Neural crest cell (in vitro differentiated cells): ENCODE measurements at regions not wholly inside any gene's neighbourhood (a gene's known extent, or its start where the extent isn't known, plus 50 kb on each side); places are given as distances from the start of the nearest gene placed in this dataset.
"Not testable (repeated sequence)": the region's sequence is repeated elsewhere in the genome, so short reads cannot be mapped to it uniquely, and the experiment has no call there.

ENCODE experiments used
- DNase-seq: peaks from one replicate; pipeline ENCODE4 v3.0.0; 2021; ENCODE audit warnings: low read depth, mixed read lengths, low spot score
- H3K27ac Mint-ChIP-seq: one replicate; pipeline ENCODE4 v1.8.0; 2021; ENCODE audit warnings: mild to moderate bottlenecking, mixed read lengths; ENCODE audit not compliant: unreplicated experiment
- H3K27me3 Mint-ChIP-seq: 2 replicates; pipeline ENCODE4 v1.8.0; 2021; ENCODE audit warnings: low read depth, mild to moderate bottlenecking, mixed read lengths
- H3K36me3 Mint-ChIP-seq: 2 replicates; pipeline ENCODE4 v1.8.0; 2021; ENCODE audit warnings: low read depth, mild to moderate bottlenecking, mixed read lengths
- H3K4me1 Mint-ChIP-seq: 2 replicates; pipeline ENCODE4 v1.8.0; 2021; ENCODE audit warnings: mixed read lengths
- H3K4me3 Mint-ChIP-seq: one replicate; pipeline ENCODE4 v1.8.0; 2021; ENCODE audit warnings: mild to moderate bottlenecking, mixed read lengths
- H3K9me3 Mint-ChIP-seq: 2 replicates; pipeline ENCODE4 v1.8.0; 2021; ENCODE audit warnings: mixed read lengths
- CTCF ChIP-seq: fragments of 200-600 bp; sonication (generic); conservative IDR thresholded peaks from 2 replicates; pipeline ENCODE4 v1.5.0; 2021; ENCODE audit warnings: antibody characterized with exemption, mild to moderate bottlenecking

DNA sequence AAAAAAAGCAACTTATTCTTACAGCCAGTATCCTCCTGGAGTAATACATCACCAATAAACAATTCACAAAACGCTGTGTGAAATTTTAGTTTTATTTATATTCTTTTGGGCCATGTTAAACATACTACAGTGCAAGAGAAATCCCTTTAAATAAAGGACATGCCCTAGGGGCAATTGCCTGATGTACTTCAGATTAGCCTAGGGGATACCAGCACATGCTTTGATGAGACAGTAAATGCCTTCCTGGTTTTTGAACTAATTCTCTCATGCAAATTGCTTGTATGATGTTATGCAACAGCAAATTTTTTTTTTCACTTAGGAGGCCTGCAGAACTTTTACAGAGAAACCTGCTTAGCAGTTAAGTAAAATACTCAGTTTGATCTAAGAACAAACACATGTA lies 711.9 kb upstream of the FRG1 start:
- DNase-seq = no peak
- H3K4me3 Mint-ChIP-seq = no peak overlapping the region
- peaks cover 2% of the 10 kb centered on the region for H3K9me3 Mint-ChIP-seq
- no peak overlapping the region for H3K27ac Mint-ChIP-seq
- no peaks in the 10 kb centered on the region for H3K27me3 Mint-ChIP-seq
- H3K36me3 Mint-ChIP-seq = no peaks in the 10 kb centered on the region
- peaks cover 5% of the 10 kb centered on the region for H3K4me1 Mint-ChIP-seq
- TF ChIP-seq CTCF = no peak

GRCh38 chr4:189232274-189232673 lies 708.4 kb upstream of the FRG1 start:
- peaks cover 5% of the 10 kb centered on the region for H3K9me3 Mint-ChIP-seq
- H3K27ac Mint-ChIP-seq = no peak overlapping the region
- H3K36me3 Mint-ChIP-seq = no peaks in the 10 kb centered on the region
- no peak overlapping the region for H3K4me3 Mint-ChIP-seq
- DNase-seq = no peak
- no peak for TF ChIP-seq CTCF
- no peaks in the 10 kb centered on the region for H3K27me3 Mint-ChIP-seq
- peaks cover 5% of the 10 kb centered on the region for H3K4me1 Mint-ChIP-seq

GRCh38 chr4:189233754-189234153 lies 706.9 kb upstream of the FRG1 start:
- H3K4me1 Mint-ChIP-seq, H3K9me3 Mint-ChIP-seq, H3K27ac Mint-ChIP-seq, H3K4me3 Mint-ChIP-seq, H3K36me3 Mint-ChIP-seq, H3K27me3 Mint-ChIP-seq: not testable (repeated sequence)
- DNase-seq = peak; percentile 13

DNA sequence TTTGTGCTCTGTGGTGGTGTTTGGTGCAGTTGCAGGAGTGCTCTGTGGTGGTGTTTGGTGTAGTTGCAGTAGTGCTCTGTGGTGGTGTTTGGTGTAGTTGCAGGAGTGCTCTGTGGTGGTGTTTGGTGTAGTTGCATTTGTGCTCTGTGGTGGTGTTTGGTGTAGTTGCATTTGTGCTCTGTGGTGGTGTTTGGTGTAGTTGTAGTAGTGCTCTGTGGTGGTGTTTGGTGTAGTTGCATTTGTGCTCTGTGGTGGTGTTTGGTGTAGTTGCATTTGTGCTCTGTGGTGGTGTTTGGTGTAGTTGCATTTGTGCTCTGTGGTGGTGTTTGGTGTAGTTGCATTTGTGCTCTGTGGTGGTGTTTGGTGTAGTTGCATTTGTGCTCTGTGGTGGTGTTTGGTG lies 705.7 kb upstream of the FRG1 start:
- not testable (repeated sequence) for H3K4me1 Mint-ChIP-seq, H3K36me3 Mint-ChIP-seq
- peaks cover 12% of the 10 kb centered on the region for H3K9me3 Mint-ChIP-seq

DNA sequence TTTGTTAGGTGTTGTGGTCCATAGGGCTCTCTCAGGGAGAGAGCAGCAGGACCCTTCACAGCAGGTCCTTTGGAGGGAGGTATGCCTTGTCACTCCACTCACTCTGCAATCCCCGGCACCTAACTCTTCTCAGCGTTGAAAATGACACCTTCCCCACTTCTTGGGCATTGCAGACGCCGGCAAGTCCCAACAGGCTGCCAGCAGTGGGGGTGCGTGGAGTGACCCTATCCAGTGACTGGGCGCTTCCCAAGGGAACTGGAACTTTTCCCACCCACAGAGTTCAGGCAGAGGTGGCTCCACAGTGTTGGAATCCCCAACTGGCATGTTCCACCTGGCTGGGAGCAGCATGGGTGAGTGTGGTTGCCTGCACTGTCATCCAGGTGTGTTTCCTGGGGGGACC lies 705.1 kb upstream of the FRG1 start:
- peaks cover 4% of the 10 kb centered on the region for H3K36me3 Mint-ChIP-seq
- DNase-seq = no peak
- peaks cover 12% of the 10 kb centered on the region for H3K9me3 Mint-ChIP-seq
- no peaks in the 10 kb centered on the region for H3K27me3 Mint-ChIP-seq
- no peak for TF ChIP-seq CTCF
- H3K4me1 Mint-ChIP-seq = no peaks in the 10 kb centered on the region
- H3K27ac Mint-ChIP-seq = no peak overlapping the region
- H3K4me3 Mint-ChIP-seq = no peak overlapping the region

More for the DNA sequence above, 705.7 kb upstream of the FRG1 start:
- H3K27ac Mint-ChIP-seq, H3K27me3 Mint-ChIP-seq, H3K4me3 Mint-ChIP-seq: not testable (repeated sequence)
- peak; percentile 9 for DNase-seq

DNA sequence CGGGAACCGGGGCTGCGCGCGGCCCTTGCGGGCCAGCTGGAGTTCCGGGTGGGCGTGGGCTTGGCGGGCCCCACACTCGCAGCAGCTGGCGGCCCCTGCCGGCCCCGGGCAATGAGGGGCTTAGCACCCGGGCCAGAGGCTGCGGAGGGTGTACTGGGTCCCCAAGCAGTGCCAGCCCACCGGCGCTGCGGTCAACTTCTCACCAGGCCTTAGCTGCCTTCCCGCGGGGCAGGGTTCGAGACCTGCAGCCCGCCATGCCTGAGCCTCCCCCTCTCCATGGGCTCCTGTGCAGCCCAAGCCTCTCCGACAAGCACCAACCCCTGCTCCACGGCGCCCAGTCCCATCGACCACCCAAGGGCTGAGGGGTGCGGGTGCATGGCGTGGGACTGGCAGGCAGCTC lies 704.4 kb upstream of the FRG1 start:
- H3K9me3 Mint-ChIP-seq = peaks cover 12% of the 10 kb centered on the region
- not testable (repeated sequence) for H3K4me3 Mint-ChIP-seq, DNase-seq, H3K27ac Mint-ChIP-seq, H3K36me3 Mint-ChIP-seq, H3K4me1 Mint-ChIP-seq, H3K27me3 Mint-ChIP-seq

DNA sequence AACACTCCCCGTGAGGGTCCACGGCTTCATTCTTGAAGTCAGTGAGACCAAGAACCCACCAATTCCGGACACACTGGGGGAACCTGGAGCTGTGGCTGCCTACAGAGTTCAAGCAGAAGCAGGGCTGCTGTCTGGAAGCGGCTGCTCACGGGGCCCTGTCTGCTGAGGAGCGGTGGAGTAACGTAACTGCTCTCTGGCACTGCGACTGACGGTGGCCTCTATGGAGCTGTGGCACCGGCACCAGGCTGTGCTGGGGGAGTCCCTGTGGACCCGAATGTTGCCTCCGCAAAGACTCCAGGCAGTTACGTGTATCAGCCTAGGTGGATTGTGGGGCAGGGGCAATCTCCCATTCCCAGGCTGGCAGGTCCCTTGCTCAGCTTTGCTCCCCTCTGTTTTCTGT lies 703.3 kb upstream of the FRG1 start:
- Mint-ChIP-seq H3K27me3 (no peaks in the 10 kb centered on the region), H3K36me3 (peaks cover 4% of the 10 kb centered on the region), H3K4me1 (no peaks in the 10 kb centered on the region), H3K27ac (no peak overlapping the region), H3K4me3 (no peak overlapping the region), H3K9me3 (peaks cover 12% of the 10 kb centered on the region)
- TF ChIP-seq CTCF = no peak
- DNase-seq = no peak
